ENCODE measurements at regions not wholly inside any gene's neighbourhood (a gene's known extent, or its start where the extent isn't known, plus 50 kb on each side); places are given as distances from the start of the nearest gene placed in this dataset.

DNA sequence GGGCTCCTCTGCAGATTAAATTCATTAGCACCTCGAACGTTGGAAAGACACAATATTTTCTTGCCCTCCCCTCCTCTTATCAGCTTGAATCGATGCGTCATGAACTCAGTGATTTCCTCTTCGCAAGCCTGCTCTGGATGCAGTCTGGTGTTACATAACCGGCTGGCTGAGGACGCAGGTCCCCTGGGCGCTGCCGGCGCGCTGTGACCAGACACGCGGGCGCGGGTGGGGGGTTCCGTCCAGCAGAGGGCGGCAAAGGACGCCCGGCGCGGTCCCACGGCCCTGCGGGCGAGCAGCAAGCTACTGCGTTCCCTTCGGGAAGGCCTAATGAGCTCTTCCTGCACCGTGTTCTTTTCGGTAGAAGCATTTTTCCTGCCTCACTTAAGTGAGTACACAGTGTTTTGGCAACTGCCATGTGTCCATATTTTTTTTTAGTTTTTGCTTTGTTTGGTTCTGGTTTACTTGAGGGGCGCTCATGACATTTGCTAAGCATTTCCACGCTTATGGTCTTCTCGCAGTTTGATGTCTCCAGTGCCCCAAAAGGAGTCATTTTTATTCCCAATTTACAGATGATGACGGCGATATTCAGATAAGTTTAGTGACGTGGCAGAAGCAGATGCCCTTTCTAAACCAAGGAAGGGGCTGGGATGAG lies 112.2 kb upstream of the MBNL2 start (continued):
- TF ChIP-seq, protein P1, sequence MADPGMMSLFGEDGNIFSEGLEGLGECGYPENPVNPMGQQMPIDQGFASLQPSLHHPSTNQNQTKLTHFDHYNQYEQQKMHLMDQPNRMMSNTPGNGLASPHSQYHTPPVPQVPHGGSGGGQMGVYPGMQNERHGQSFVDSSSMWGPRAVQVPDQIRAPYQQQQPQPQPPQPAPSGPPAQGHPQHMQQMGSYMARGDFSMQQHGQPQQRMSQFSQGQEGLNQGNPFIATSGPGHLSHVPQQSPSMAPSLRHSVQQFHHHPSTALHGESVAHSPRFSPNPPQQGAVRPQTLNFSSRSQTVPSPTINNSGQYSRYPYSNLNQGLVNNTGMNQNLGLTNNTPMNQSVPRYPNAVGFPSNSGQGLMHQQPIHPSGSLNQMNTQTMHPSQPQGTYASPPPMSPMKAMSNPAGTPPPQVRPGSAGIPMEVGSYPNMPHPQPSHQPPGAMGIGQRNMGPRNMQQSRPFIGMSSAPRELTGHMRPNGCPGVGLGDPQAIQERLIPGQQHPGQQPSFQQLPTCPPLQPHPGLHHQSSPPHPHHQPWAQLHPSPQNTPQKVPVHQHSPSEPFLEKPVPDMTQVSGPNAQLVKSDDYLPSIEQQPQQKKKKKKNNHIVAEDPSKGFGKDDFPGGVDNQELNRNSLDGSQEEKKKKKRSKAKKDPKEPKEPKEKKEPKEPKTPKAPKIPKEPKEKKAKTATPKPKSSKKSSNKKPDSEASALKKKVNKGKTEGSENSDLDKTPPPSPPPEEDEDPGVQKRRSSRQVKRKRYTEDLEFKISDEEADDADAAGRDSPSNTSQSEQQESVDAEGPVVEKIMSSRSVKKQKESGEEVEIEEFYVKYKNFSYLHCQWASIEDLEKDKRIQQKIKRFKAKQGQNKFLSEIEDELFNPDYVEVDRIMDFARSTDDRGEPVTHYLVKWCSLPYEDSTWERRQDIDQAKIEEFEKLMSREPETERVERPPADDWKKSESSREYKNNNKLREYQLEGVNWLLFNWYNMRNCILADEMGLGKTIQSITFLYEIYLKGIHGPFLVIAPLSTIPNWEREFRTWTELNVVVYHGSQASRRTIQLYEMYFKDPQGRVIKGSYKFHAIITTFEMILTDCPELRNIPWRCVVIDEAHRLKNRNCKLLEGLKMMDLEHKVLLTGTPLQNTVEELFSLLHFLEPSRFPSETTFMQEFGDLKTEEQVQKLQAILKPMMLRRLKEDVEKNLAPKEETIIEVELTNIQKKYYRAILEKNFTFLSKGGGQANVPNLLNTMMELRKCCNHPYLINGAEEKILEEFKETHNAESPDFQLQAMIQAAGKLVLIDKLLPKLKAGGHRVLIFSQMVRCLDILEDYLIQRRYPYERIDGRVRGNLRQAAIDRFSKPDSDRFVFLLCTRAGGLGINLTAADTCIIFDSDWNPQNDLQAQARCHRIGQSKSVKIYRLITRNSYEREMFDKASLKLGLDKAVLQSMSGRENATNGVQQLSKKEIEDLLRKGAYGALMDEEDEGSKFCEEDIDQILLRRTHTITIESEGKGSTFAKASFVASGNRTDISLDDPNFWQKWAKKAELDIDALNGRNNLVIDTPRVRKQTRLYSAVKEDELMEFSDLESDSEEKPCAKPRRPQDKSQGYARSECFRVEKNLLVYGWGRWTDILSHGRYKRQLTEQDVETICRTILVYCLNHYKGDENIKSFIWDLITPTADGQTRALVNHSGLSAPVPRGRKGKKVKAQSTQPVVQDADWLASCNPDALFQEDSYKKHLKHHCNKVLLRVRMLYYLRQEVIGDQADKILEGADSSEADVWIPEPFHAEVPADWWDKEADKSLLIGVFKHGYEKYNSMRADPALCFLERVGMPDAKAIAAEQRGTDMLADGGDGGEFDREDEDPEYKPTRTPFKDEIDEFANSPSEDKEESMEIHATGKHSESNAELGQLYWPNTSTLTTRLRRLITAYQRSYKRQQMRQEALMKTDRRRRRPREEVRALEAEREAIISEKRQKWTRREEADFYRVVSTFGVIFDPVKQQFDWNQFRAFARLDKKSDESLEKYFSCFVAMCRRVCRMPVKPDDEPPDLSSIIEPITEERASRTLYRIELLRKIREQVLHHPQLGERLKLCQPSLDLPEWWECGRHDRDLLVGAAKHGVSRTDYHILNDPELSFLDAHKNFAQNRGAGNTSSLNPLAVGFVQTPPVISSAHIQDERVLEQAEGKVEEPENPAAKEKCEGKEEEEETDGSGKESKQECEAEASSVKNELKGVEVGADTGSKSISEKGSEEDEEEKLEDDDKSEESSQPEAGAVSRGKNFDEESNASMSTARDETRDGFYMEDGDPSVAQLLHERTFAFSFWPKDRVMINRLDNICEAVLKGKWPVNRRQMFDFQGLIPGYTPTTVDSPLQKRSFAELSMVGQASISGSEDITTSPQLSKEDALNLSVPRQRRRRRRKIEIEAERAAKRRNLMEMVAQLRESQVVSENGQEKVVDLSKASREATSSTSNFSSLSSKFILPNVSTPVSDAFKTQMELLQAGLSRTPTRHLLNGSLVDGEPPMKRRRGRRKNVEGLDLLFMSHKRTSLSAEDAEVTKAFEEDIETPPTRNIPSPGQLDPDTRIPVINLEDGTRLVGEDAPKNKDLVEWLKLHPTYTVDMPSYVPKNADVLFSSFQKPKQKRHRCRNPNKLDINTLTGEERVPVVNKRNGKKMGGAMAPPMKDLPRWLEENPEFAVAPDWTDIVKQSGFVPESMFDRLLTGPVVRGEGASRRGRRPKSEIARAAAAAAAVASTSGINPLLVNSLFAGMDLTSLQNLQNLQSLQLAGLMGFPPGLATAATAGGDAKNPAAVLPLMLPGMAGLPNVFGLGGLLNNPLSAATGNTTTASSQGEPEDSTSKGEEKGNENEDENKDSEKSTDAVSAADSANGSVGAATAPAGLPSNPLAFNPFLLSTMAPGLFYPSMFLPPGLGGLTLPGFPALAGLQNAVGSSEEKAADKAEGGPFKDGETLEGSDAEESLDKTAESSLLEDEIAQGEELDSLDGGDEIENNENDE (IDR thresholded peaks at IDR 0.05; ENCODE audit: insufficient replicate concordance, low read length) = no peak
- TF ChIP-seq SP1 (IDR thresholded peaks at IDR 0.05; ENCODE audit: low read depth, low read length) = no peak
- no peak for TF ChIP-seq TCF12 (IDR thresholded peaks at IDR 0.05; ENCODE audit: low read depth, low read length)
- peak; percentile 75 for TF ChIP-seq BACH1 (IDR thresholded peaks at IDR 0.05; ENCODE audit: low read length)
- TF ChIP-seq, protein P2, sequence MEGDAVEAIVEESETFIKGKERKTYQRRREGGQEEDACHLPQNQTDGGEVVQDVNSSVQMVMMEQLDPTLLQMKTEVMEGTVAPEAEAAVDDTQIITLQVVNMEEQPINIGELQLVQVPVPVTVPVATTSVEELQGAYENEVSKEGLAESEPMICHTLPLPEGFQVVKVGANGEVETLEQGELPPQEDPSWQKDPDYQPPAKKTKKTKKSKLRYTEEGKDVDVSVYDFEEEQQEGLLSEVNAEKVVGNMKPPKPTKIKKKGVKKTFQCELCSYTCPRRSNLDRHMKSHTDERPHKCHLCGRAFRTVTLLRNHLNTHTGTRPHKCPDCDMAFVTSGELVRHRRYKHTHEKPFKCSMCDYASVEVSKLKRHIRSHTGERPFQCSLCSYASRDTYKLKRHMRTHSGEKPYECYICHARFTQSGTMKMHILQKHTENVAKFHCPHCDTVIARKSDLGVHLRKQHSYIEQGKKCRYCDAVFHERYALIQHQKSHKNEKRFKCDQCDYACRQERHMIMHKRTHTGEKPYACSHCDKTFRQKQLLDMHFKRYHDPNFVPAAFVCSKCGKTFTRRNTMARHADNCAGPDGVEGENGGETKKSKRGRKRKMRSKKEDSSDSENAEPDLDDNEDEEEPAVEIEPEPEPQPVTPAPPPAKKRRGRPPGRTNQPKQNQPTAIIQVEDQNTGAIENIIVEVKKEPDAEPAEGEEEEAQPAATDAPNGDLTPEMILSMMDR (IDR thresholded peaks at IDR 0.05; ENCODE audit: control extremely low read depth in 1 of 3, insufficient read depth in 1 of 3, low read depth in 1 of 3, low read length in 3 of 3) = peak; percentile 79 to 93 (median 85)
